Endothelial cell of umbilical vein (primary cell): ENCODE measurements at regions not wholly inside any gene's neighbourhood (a gene's known extent, or its start where the extent isn't known, plus 50 kb on each side); places are given as distances from the start of the nearest gene placed in this dataset.

Experiments
- BruUV-seq: library from RNA; stranded (reverse); fragments of 400-500 nt; replicated peaks from 2 replicates; lab custom pipeline; 2021; lab: Mats Ljungman, UMichigan
- CTCF ChIA-PET: fragments of 300-600, 350-600 bp; sonication (Branson Sonifier 250); formaldehyde crosslinking; loops from one replicate; lab custom pipeline; 2021; ENCODE audit warnings: antibody characterized with exemption, inconsistent platforms; lab: Charles Lee
- POLR2A ChIA-PET: fragments of 300-600, 350-600 bp; sonication (Branson Sonifier 250); formaldehyde crosslinking; loops from one replicate; lab custom pipeline; 2021; ENCODE audit warnings: antibody characterized with exemption, inconsistent platforms; lab: Charles Lee
- DNase-seq: peaks from one replicate; pipeline ENCODE4 v3.0.0-alpha.2; 2011; ENCODE audit warnings: low read depth, low spot score
- FAIRE-seq: peaks from 2 replicates; lab custom pipeline; 2011; peaks lifted over from hg19 to GRCh38; lab: Jason Lieb, UNC
- H2AFZ ChIP-seq: 2 replicates; pipeline ENCODE4 v1.6.0; 2012; ENCODE audit warnings: low read depth, low read length, control low read depth, inconsistent platforms
- H3K27ac ChIP-seq: 2 replicates; pipeline ENCODE4 v1.5.1; 2011; ENCODE audit warnings: low read depth, mild to moderate bottlenecking, control low read depth, low read length, moderate library complexity; ENCODE audit not compliant: insufficient read depth
- H3K27me3 ChIP-seq, 2 experiments: 2 replicates each; pipeline versions ENCODE4 v1.6.0 to v1.6.1; 2011; ENCODE audit warnings: low read length in 2 of 2, mixed read lengths in 1 of 2; ENCODE audit not compliant: control insufficient read depth in 2 of 2, insufficient read depth in 2 of 2
- H3K36me3 ChIP-seq, 2 experiments: 2 replicates in 1 of 2; 3 replicates in 1 of 2; pipeline ENCODE4 v1.5.1; 2011; ENCODE audit warnings: low read length in 2 of 2, mild to moderate bottlenecking in 1 of 2, moderate library complexity in 1 of 2; ENCODE audit not compliant: control insufficient read depth in 2 of 2, insufficient read depth in 2 of 2; ENCODE audit errors: extremely low read depth in 1 of 2
- H3K4me1 ChIP-seq: 3 replicates; pipeline ENCODE4 v1.5.1; 2011; ENCODE audit warnings: mild to moderate bottlenecking, low read length; ENCODE audit not compliant: control insufficient read depth, insufficient read depth; ENCODE audit errors: extremely low read depth
- H3K4me2 ChIP-seq: 2 replicates; pipeline ENCODE4 v1.6.1; 2011; ENCODE audit warnings: low read length, control low read depth, mixed read lengths; ENCODE audit not compliant: insufficient read depth
- H3K4me3 ChIP-seq, 3 experiments: fragments of 200-600 bp in 1 of 3; sonication (generic), shearing (Covaris generic) in 1 of 3; replicated peaks in 1 of 3; 2 replicates each; pipeline ENCODE4 v1.5.1; 2011 to 2016; ENCODE audit warnings: control low read depth in 3 of 3, low read length in 3 of 3, mild to moderate bottlenecking in 2 of 3, inconsistent platforms in 1 of 3, low read depth in 1 of 3, moderate library complexity in 1 of 3; ENCODE audit not compliant: insufficient read depth in 1 of 3
- H3K79me2 ChIP-seq: 2 replicates; pipeline ENCODE4 v1.6.0; 2012; ENCODE audit warnings: low read length, inconsistent platforms; ENCODE audit not compliant: control insufficient read depth, insufficient read depth
- H3K9ac ChIP-seq: replicated peaks from 2 replicates; pipeline ENCODE3; 2011; ENCODE audit warnings: low read length, control low read depth; ENCODE audit not compliant: insufficient read depth; ENCODE audit errors: extremely low read depth
- H3K9me1 ChIP-seq: replicated peaks from 3 replicates; pipeline ENCODE4 v1.6.0; 2011; ENCODE audit warnings: mild to moderate bottlenecking, low read length; ENCODE audit not compliant: control insufficient read depth, insufficient read depth; ENCODE audit errors: extremely low read depth
- H3K9me3 ChIP-seq: replicated peaks from 2 replicates; pipeline ENCODE4 v1.5.1; 2012; ENCODE audit warnings: low read length, inconsistent platforms; ENCODE audit not compliant: control insufficient read depth, insufficient read depth
- H4K20me1 ChIP-seq: replicated peaks from 2 replicates; pipeline ENCODE3; 2011; ENCODE audit warnings: mild to moderate bottlenecking, low read length; ENCODE audit not compliant: control insufficient read depth, insufficient read depth; ENCODE audit errors: extremely low read depth
- EZH2 ChIP-seq: IDR thresholded peaks from 2 replicates; pipeline ENCODE4 v1.6.1; 2012; ENCODE audit warnings: borderline replicate concordance, low read depth, mild to moderate bottlenecking, moderate library complexity, low read length, inconsistent platforms; ENCODE audit not compliant: severe bottlenecking
- FOS ChIP-seq: IDR thresholded peaks from 2 replicates; pipeline ENCODE4 v1.6.1; 2011; ENCODE audit warnings: mild to moderate bottlenecking, low read length, moderate library complexity, borderline replicate concordance; ENCODE audit not compliant: insufficient read depth
- GATA2 ChIP-seq: IDR thresholded peaks from 2 replicates; pipeline ENCODE4 v1.7.0; 2011; ENCODE audit warnings: low read depth, mild to moderate bottlenecking, moderate library complexity, mixed read lengths, low read length; ENCODE audit not compliant: insufficient read length, insufficient read depth
- JUN ChIP-seq: IDR thresholded peaks from 2 replicates; pipeline ENCODE4 v1.6.1; 2011; ENCODE audit warnings: borderline replicate concordance, low read depth; ENCODE audit not compliant: insufficient read length, insufficient read depth
- MYC ChIP-seq: IDR thresholded peaks from one replicate; pipeline ENCODE4 v1.6.1; 2011; ENCODE audit warnings: mild to moderate bottlenecking, low read depth, low read length
- POLR2A ChIP-seq: IDR thresholded peaks from 2 replicates; pipeline ENCODE4 v1.6.1; 2012; ENCODE audit warnings: low read depth, mild to moderate bottlenecking, control low read depth, low read length
- POLR2AphosphoS5 ChIP-seq: IDR thresholded peaks from 2 replicates; pipeline ENCODE4 v1.6.1; 2012; ENCODE audit warnings: low read depth, mild to moderate bottlenecking, control low read depth, low read length, moderate library complexity; ENCODE audit not compliant: insufficient read depth
- dilution Hi-C: fragments of 300-500 bp; cut with MboI; formaldehyde crosslinking; loops from one replicate; pipeline ENCODE4 v1.15.0; 2019; ENCODE audit warnings: low sequenced_read_pairs; ENCODE audit not compliant: extremely low pct_ligation_motif_present
- intact Hi-C: fragments of 100-400 bp; cut with micrococcal nuclease; formaldehyde crosslinking; loops from one replicate; pipeline ENCODE4 v1.10.0; 2022
- TF ChIP-seq, protein P1 (sequence below): IDR thresholded peaks from 2 replicates; pipeline ENCODE4 v1.6.1; 2011; ENCODE audit not compliant: insufficient read depth, insufficient read length
- TF ChIP-seq, protein P2 (sequence below), 2 donors: IDR thresholded peaks; 1 replicate in 1 of 2; 2 replicates in 1 of 2; pipeline ENCODE4 v1.5.1; 2011; ENCODE audit warnings: low read length in 2 of 2, mild to moderate bottlenecking in 2 of 2, moderate library complexity in 2 of 2, control low read depth in 1 of 2, inconsistent platforms in 1 of 2, low read depth in 1 of 2; ENCODE audit not compliant: insufficient read depth in 1 of 2; ENCODE audit errors: extremely low read depth in 1 of 2

DNA sequence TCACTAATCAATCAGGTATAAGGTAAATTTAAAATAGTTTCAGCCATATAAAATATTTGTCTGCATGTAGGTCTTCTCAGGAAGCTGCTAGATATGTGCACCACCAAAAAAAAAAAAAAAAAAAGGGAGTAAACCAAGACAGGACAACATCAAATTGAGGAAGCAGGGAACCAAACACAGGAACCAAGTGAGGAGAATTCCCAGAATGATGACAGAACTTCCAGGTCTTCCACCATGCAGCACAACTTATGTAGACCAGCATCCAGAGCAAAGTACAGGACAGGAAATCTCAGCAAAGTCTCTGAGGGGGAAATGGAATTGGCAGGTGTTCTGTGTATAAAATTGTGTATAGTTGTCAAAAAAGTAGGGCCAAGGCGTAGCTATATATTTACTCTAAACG, 101.2 kb upstream of the CTSC start:
- dilution Hi-C loops (no loop called here), intact Hi-C loops (no loop called here)
- Histone ChIP-seq H3K27me3 (no peaks in the 10 kb centered on the region), H3K79me2 (no peaks in the 10 kb centered on the region), H3K27ac (no peak overlapping the region), H3K9me3 (no peaks in the 10 kb centered on the region), H4K20me1 (no peaks in the 10 kb centered on the region), H3K4me1 (no peaks in the 10 kb centered on the region), H3K4me3 (no peak overlapping the region), H3K9me1 (no peaks in the 10 kb centered on the region), H3K4me2 (no peak overlapping the region), H3K36me3 (no peaks in the 10 kb centered on the region), H3K9ac (no peak overlapping the region), H2AFZ (no peak overlapping the region)
- DNase-seq = no peak
- TF ChIP-seq FOS (no peak), JUN (no peak), POLR2AphosphoS5 (no peak), POLR2A (no peak), GATA2 (no peak), MYC (no peak), EZH2 (no peak)
- TF ChIP-seq, protein P1, sequence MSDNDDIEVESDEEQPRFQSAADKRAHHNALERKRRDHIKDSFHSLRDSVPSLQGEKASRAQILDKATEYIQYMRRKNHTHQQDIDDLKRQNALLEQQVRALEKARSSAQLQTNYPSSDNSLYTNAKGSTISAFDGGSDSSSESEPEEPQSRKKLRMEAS = no peak
- TF ChIP-seq, protein P2, sequence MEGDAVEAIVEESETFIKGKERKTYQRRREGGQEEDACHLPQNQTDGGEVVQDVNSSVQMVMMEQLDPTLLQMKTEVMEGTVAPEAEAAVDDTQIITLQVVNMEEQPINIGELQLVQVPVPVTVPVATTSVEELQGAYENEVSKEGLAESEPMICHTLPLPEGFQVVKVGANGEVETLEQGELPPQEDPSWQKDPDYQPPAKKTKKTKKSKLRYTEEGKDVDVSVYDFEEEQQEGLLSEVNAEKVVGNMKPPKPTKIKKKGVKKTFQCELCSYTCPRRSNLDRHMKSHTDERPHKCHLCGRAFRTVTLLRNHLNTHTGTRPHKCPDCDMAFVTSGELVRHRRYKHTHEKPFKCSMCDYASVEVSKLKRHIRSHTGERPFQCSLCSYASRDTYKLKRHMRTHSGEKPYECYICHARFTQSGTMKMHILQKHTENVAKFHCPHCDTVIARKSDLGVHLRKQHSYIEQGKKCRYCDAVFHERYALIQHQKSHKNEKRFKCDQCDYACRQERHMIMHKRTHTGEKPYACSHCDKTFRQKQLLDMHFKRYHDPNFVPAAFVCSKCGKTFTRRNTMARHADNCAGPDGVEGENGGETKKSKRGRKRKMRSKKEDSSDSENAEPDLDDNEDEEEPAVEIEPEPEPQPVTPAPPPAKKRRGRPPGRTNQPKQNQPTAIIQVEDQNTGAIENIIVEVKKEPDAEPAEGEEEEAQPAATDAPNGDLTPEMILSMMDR (IDR thresholded peaks at IDR 0.05; ENCODE audit: extremely low read depth in 1 of 2, insufficient read depth in 1 of 2, low read depth in 1 of 2, low read length in 2 of 2) = no peak
- no peak for FAIRE-seq
- POLR2A ChIA-PET = no interaction called here
- BruUV-seq = no TSS peak
- CTCF ChIA-PET = no interaction called here
